Stimulated activated CD8-positive, alpha-beta memory T cell treated with anti-CD3 and anti-CD28 coated beads, Interleukin-15, amount 100 ng/mL, for 24 hours (primary cell): ENCODE measurements at regions not wholly inside any gene's neighbourhood (a gene's known extent, or its start where the extent isn't known, plus 50 kb on each side); places are given as distances from the start of the nearest gene placed in this dataset.

ENCODE experiments used
- DNase-seq: peaks from one replicate; pipeline ENCODE4 v3.0.0-alpha.2; 2020; ENCODE audit warnings: low read depth

GRCh38 chr5:74424162-74424868 lies 216.2 kb downstream of the ENC1 start:
- no peak for DNase-seq

GRCh38 chr5:74423383-74423782 lies 217.1 kb downstream of the ENC1 start:
- no peak for DNase-seq

- DNase-seq: no peak
Measured at GRCh38 chr5:74422671-74423070, 217.9 kb downstream of the ENC1 start.

GRCh38 chr5:74422030-74422429 lies 218.5 kb downstream of the ENC1 start:
- DNase-seq: no peak

GRCh38 chr5:74421377-74421776 lies 219.2 kb downstream of the ENC1 start:
- no peak for DNase-seq

- no peak for DNase-seq
Measured at GRCh38 chr5:74420947-74421346, 219.6 kb downstream of the ENC1 start.

- no peak for DNase-seq
Measured at GRCh38 chr5:74420220-74420619, 220.3 kb downstream of the ENC1 start.

GRCh38 chr5:74419468-74419867 lies 221.1 kb downstream of the ENC1 start:
- no peak for DNase-seq

GRCh38 chr5:74418709-74419108 lies 221.8 kb downstream of the ENC1 start:
- DNase-seq: no peak

- DNase-seq: no peak
Measured at GRCh38 chr5:74418261-74418660, 222.3 kb downstream of the ENC1 start.

- DNase-seq: no peak
Measured at GRCh38 chr5:74415695-74416102, 224.8 kb downstream of the ENC1 start.

GRCh38 chr5:74414228-74414627 lies 226.3 kb downstream of the ENC1 start:
- DNase-seq: no peak

- DNase-seq: no peak
Measured at GRCh38 chr5:74413403-74414048, 227.0 kb downstream of the ENC1 start.

- no peak for DNase-seq
Measured at GRCh38 chr5:74412066-74412465, 228.5 kb downstream of the ENC1 start.

GRCh38 chr5:74409712-74410111 lies 230.8 kb downstream of the ENC1 start:
- no peak for DNase-seq

- DNase-seq: no peak
Measured at GRCh38 chr5:74409166-74409706, 231.3 kb downstream of the ENC1 start.

- no peak for DNase-seq
Measured at GRCh38 chr5:74408150-74409043, 232.1 kb downstream of the ENC1 start.

GRCh38 chr5:74407701-74408100 lies 232.8 kb downstream of the ENC1 start:
- no peak for DNase-seq

GRCh38 chr5:74406844-74407243 lies 233.7 kb downstream of the ENC1 start:
- no peak for DNase-seq

GRCh38 chr5:74405593-74405992 lies 234.9 kb downstream of the ENC1 start:
- DNase-seq: no peak

- no peak for DNase-seq
Measured at GRCh38 chr5:74404574-74405508, 235.7 kb downstream of the ENC1 start.
